ENCODE measurements at regions not wholly inside any gene's neighbourhood (a gene's known extent, or its start where the extent isn't known, plus 50 kb on each side); places are given as distances from the start of the nearest gene placed in this dataset.
"Not testable (repeated sequence)": the region's sequence is repeated elsewhere in the genome, so short reads cannot be mapped to it uniquely, and the experiment has no call there.

- DNase-seq (ENCODE audit: extremely low read depth, low read depth) = no peak
- TF ChIP-seq CTCF (IDR thresholded peaks at IDR 0.05; ENCODE audit: low read depth, low read length) = no peak
Measured at GRCh38 chr1:163580926-163581325, 259.2 kb downstream of the NUF2 start.

GRCh38 chr1:163583661-163584181 lies 262.0 kb downstream of the NUF2 start:
- TF ChIP-seq CTCF (IDR thresholded peaks at IDR 0.05; ENCODE audit: low read depth, low read length) = no peak
- DNase-seq (ENCODE audit: extremely low read depth, low read depth) = no peak

GRCh38 chr1:163585796-163586195 lies 264.0 kb downstream of the NUF2 start:
- no peak for DNase-seq (ENCODE audit: extremely low read depth, low read depth)
- no peak for TF ChIP-seq CTCF (IDR thresholded peaks at IDR 0.05; ENCODE audit: low read depth, low read length)

- DNase-seq (ENCODE audit: extremely low read depth, low read depth) = no peak
- no peak for TF ChIP-seq CTCF (IDR thresholded peaks at IDR 0.05; ENCODE audit: low read depth, low read length)
Measured at GRCh38 chr1:163588796-163589195, 267.0 kb downstream of the NUF2 start.

- no peak for DNase-seq (ENCODE audit: extremely low read depth, low read depth)
- no peak for TF ChIP-seq CTCF (IDR thresholded peaks at IDR 0.05; ENCODE audit: low read depth, low read length)
Measured at GRCh38 chr1:163589735-163590134, 268.0 kb downstream of the NUF2 start.

GRCh38 chr1:163591131-163591530 lies 269.4 kb downstream of the NUF2 start:
- not testable (repeated sequence) for DNase-seq (ENCODE audit: extremely low read depth, low read depth)

GRCh38 chr1:163592623-163593022 lies 270.9 kb downstream of the NUF2 start:
- not testable (repeated sequence) for DNase-seq (ENCODE audit: extremely low read depth, low read depth)

- DNase-seq (ENCODE audit: extremely low read depth, low read depth) = not testable (repeated sequence)
Measured at GRCh38 chr1:163596106-163596505, 274.4 kb downstream of the NUF2 start.

- TF ChIP-seq CTCF (IDR thresholded peaks at IDR 0.05; ENCODE audit: low read depth, low read length) = no peak
- DNase-seq (ENCODE audit: extremely low read depth, low read depth) = no peak
Measured at GRCh38 chr1:163596541-163597258, 274.9 kb downstream of the NUF2 start.

All from AG09319 (cell line).